Immature natural killer cell (primary cell): ENCODE measurements at regions not wholly inside any gene's neighbourhood (a gene's known extent, or its start where the extent isn't known, plus 50 kb on each side); places are given as distances from the start of the nearest gene placed in this dataset.

Experiments used
- DNase-seq, 3 donors: peaks; one replicate each; pipeline ENCODE4 v3.0.0; 2022; ENCODE audit warnings: mixed read lengths in 1 of 3
- H3K27ac Mint-ChIP-seq, 6 donors: one replicate each; pipeline ENCODE4 v1.8.0; 2020; ENCODE audit warnings: mixed read lengths in 6 of 6, mild to moderate bottlenecking in 5 of 6, inconsistent platforms in 4 of 6, moderate library complexity in 3 of 6
- H3K27me3 Mint-ChIP-seq, 3 donors: one replicate each; pipeline ENCODE4 v1.8.0; 2020 to 2021; ENCODE audit warnings: low read depth in 3 of 3, mild to moderate bottlenecking in 3 of 3, mixed read lengths in 3 of 3, moderate library complexity in 3 of 3, inconsistent platforms in 1 of 3
- H3K36me3 Mint-ChIP-seq, 3 donors: one replicate each; pipeline ENCODE4 v1.8.0; 2020; ENCODE audit warnings: mixed read lengths in 3 of 3, inconsistent platforms in 2 of 3, mild to moderate bottlenecking in 2 of 3
- H3K4me1 Mint-ChIP-seq, 2 donors: one replicate each; pipeline ENCODE4 v1.8.0; 2020; ENCODE audit warnings: inconsistent platforms in 2 of 2, mild to moderate bottlenecking in 2 of 2, mixed read lengths in 2 of 2, moderate library complexity in 1 of 2
- H3K4me3 Mint-ChIP-seq, 5 donors: one replicate each; pipeline ENCODE4 v1.8.0; 2020; ENCODE audit warnings: mild to moderate bottlenecking in 5 of 5, mixed read lengths in 5 of 5, inconsistent platforms in 3 of 5, moderate library complexity in 3 of 5
- H3K9me3 Mint-ChIP-seq, 6 donors: one replicate each; pipeline ENCODE4 v1.8.0; 2020; ENCODE audit warnings: mild to moderate bottlenecking in 6 of 6, mixed read lengths in 6 of 6, inconsistent platforms in 4 of 6, moderate library complexity in 3 of 6

GRCh38 chr2:38474715-38475566 is 97.9 kb upstream of the ATL2 start:
- H3K9me3 Mint-ChIP-seq = peaks cover 0 to 1% (median 0%) of the 10 kb centered on the region in 6 donors

GRCh38 chr2:38474021-38474456 is 97.0 kb upstream of the ATL2 start:
- H3K27me3 Mint-ChIP-seq = peaks cover 6 to 12% (median 10%) of the 10 kb centered on the region in 3 donors
- H3K27ac Mint-ChIP-seq = no peak overlapping the region
- no peak overlapping the region for H3K4me3 Mint-ChIP-seq
- DNase-seq = no peak
- peaks cover 0 to 1% (median 0%) of the 10 kb centered on the region in 6 donors for H3K9me3 Mint-ChIP-seq
- no peaks in the 10 kb centered on the region for H3K4me1 Mint-ChIP-seq
- no peaks in the 10 kb centered on the region for H3K36me3 Mint-ChIP-seq

More at GRCh38 chr2:38474715-38475566, 97.9 kb upstream of the ATL2 start:
- Mint-ChIP-seq H3K27me3 (peaks cover 8 to 14% (median 9%) of the 10 kb centered on the region in 3 donors), H3K36me3 (no peaks in the 10 kb centered on the region), H3K4me1 (no peaks in the 10 kb centered on the region), H3K27ac (no peak overlapping the region), H3K4me3 (no peak overlapping the region)
- DNase-seq = no peak

GRCh38 chr2:38473333-38474005 is 96.4 kb upstream of the ATL2 start:
- H3K4me1 Mint-ChIP-seq = no peaks in the 10 kb centered on the region
- H3K27ac Mint-ChIP-seq = no peak overlapping the region
- no peaks in the 10 kb centered on the region for H3K36me3 Mint-ChIP-seq
- peaks cover 0 to 1% (median 0%) of the 10 kb centered on the region in 6 donors for H3K9me3 Mint-ChIP-seq
- H3K27me3 Mint-ChIP-seq = peaks cover 4 to 12% (median 10%) of the 10 kb centered on the region in 3 donors
- no peak for DNase-seq
- H3K4me3 Mint-ChIP-seq = no peak overlapping the region

- Mint-ChIP-seq H3K9me3 (peaks cover 0 to 1% (median 0%) of the 10 kb centered on the region in 6 donors), H3K27ac (no peak overlapping the region), H3K27me3 (peaks cover 4 to 16% (median 8%) of the 10 kb centered on the region in 3 donors), H3K36me3 (no peaks in the 10 kb centered on the region), H3K4me3 (no peak overlapping the region), H3K4me1 (no peaks in the 10 kb centered on the region)
- no peak for DNase-seq
Observed at GRCh38 chr2:38470115-38470514, 93.0 kb upstream of the ATL2 start.

- no peak overlapping the region for H3K27ac Mint-ChIP-seq
Observed at GRCh38 chr2:38467768-38468455, 90.8 kb upstream of the ATL2 start.

GRCh38 chr2:38466876-38467767 is 90.0 kb upstream of the ATL2 start:
- Mint-ChIP-seq H3K4me1 (no peaks in the 10 kb centered on the region), H3K4me3 (no peak overlapping the region), H3K27me3 (peaks cover 0 to 9% (median 3%) of the 10 kb centered on the region in 3 donors), H3K9me3 (peaks cover 0 to 1% (median 0%) of the 10 kb centered on the region in 6 donors), H3K27ac (no peak overlapping the region), H3K36me3 (no peaks in the 10 kb centered on the region)
- DNase-seq = no peak

More at GRCh38 chr2:38467768-38468455, 90.8 kb upstream of the ATL2 start:
- Mint-ChIP-seq H3K4me3 (no peak overlapping the region), H3K36me3 (no peaks in the 10 kb centered on the region), H3K27me3 (peaks cover 3 to 11% (median 4%) of the 10 kb centered on the region in 3 donors), H3K9me3 (peaks cover 0 to 1% (median 0%) of the 10 kb centered on the region in 6 donors), H3K4me1 (no peaks in the 10 kb centered on the region)
- no peak for DNase-seq

GRCh38 chr2:38466409-38466808 is 89.3 kb upstream of the ATL2 start:
- DNase-seq = no peak
- H3K4me3 Mint-ChIP-seq = no peak overlapping the region
- H3K4me1 Mint-ChIP-seq = no peaks in the 10 kb centered on the region
- H3K9me3 Mint-ChIP-seq = no peaks in the 10 kb centered on the region
- no peak overlapping the region for H3K27ac Mint-ChIP-seq
- H3K27me3 Mint-ChIP-seq = peaks cover 0 to 6% (median 3%) of the 10 kb centered on the region in 3 donors
- H3K36me3 Mint-ChIP-seq = no peaks in the 10 kb centered on the region

GRCh38 chr2:38465789-38466127 is 88.7 kb upstream of the ATL2 start:
- H3K9me3 Mint-ChIP-seq = no peaks in the 10 kb centered on the region
- no peak overlapping the region for H3K4me3 Mint-ChIP-seq
- no peaks in the 10 kb centered on the region for H3K36me3 Mint-ChIP-seq
- DNase-seq = no peak
- H3K27me3 Mint-ChIP-seq = peaks cover 0 to 4% (median 3%) of the 10 kb centered on the region in 3 donors
- H3K4me1 Mint-ChIP-seq = no peaks in the 10 kb centered on the region
- no peak overlapping the region for H3K27ac Mint-ChIP-seq

- H3K27ac Mint-ChIP-seq = no peak overlapping the region
Observed at GRCh38 chr2:38464971-38465788, 88.1 kb upstream of the ATL2 start.

GRCh38 chr2:38463752-38464151 is 86.7 kb upstream of the ATL2 start:
- Mint-ChIP-seq H3K9me3 (no peaks in the 10 kb centered on the region), H3K4me3 (no peak overlapping the region), H3K4me1 (no peaks in the 10 kb centered on the region), H3K27me3 (peaks cover 0 to 4% (median 2%) of the 10 kb centered on the region in 3 donors), H3K36me3 (no peaks in the 10 kb centered on the region), H3K27ac (no peak overlapping the region)
- DNase-seq = no peak

More at GRCh38 chr2:38464971-38465788, 88.1 kb upstream of the ATL2 start:
- H3K36me3 Mint-ChIP-seq = no peaks in the 10 kb centered on the region
- no peak overlapping the region for H3K4me3 Mint-ChIP-seq
- no peaks in the 10 kb centered on the region for H3K4me1 Mint-ChIP-seq
- H3K9me3 Mint-ChIP-seq = no peaks in the 10 kb centered on the region
- H3K27me3 Mint-ChIP-seq = peaks cover 0 to 4% (median 3%) of the 10 kb centered on the region in 3 donors
- DNase-seq = no peak

GRCh38 chr2:38462121-38462661 is 85.1 kb upstream of the ATL2 start:
- Mint-ChIP-seq H3K4me3 (no peak overlapping the region), H3K27ac (no peak overlapping the region), H3K27me3 (peaks cover 2 to 3% (median 3%) of the 10 kb centered on the region in 3 donors), H3K36me3 (no peaks in the 10 kb centered on the region), H3K9me3 (peaks cover 0 to 2% (median 0%) of the 10 kb centered on the region in 6 donors), H3K4me1 (no peaks in the 10 kb centered on the region)
- no peak for DNase-seq

- Mint-ChIP-seq H3K36me3 (no peaks in the 10 kb centered on the region), H3K27me3 (peaks cover 2 to 3% (median 3%) of the 10 kb centered on the region in 3 donors), H3K9me3 (peaks cover 0 to 2% (median 0%) of the 10 kb centered on the region in 6 donors), H3K27ac (no peak overlapping the region), H3K4me1 (no peaks in the 10 kb centered on the region), H3K4me3 (no peak overlapping the region)
- DNase-seq = no peak
Observed at GRCh38 chr2:38461470-38461869, 84.4 kb upstream of the ATL2 start.
